GM23338 (cell line): ENCODE measurements at regions not wholly inside any gene's neighbourhood (a gene's known extent, or its start where the extent isn't known, plus 50 kb on each side); places are given as distances from the start of the nearest gene placed in this dataset.

Experiments
- ATAC-seq: fragments of 200-7000 bp; cut with Tn5 transposase; 3 replicates; pipeline ENCODE4 v1.9.1; 2020
- DNase-seq: peaks from one replicate; pipeline ENCODE4 v3.0.0-alpha.2; 2015; ENCODE audit warnings: low spot score
- H2AFZ ChIP-seq: fragments of 200-600 bp; sonication (generic); 2 replicates; pipeline ENCODE4 v1.8.0; 2016; ENCODE audit warnings: antibody characterized with exemption, mild to moderate bottlenecking, moderate library complexity
- H3F3A ChIP-seq: fragments of 200-600 bp; sonication (generic); replicated peaks from 2 replicates; pipeline ENCODE4 v1.8.0; 2017; ENCODE audit warnings: antibody characterized with exemption, mixed run types, low read depth
- H3K27ac ChIP-seq: fragments of 200-600 bp; sonication (generic); 2 replicates; pipeline ENCODE4 v1.6.1; 2016; ENCODE audit warnings: low read depth
- H3K27me3 ChIP-seq: fragments of 200-600 bp; sonication (generic); 2 replicates; pipeline ENCODE4 v1.8.0; 2016; ENCODE audit warnings: mild to moderate bottlenecking, mixed run types, moderate library complexity; ENCODE audit not compliant: insufficient read depth
- H3K36me3 ChIP-seq: fragments of 200-600 bp; sonication (generic); 2 replicates; pipeline ENCODE4 v1.8.0; 2016; ENCODE audit warnings: mild to moderate bottlenecking; ENCODE audit not compliant: insufficient read depth
- H3K4me1 ChIP-seq: fragments of 200-600 bp; sonication (generic); 2 replicates; pipeline ENCODE4 v1.8.0; 2016; ENCODE audit warnings: mild to moderate bottlenecking, moderate library complexity; ENCODE audit not compliant: insufficient read depth
- H3K4me2 ChIP-seq: fragments of 200-600 bp; sonication (generic); 2 replicates; pipeline ENCODE4 v1.7.1; 2017; ENCODE audit warnings: mixed run types
- H3K4me3 ChIP-seq: fragments of 200-600 bp; sonication (generic); 2 replicates; pipeline ENCODE4 v1.6.1; 2016; ENCODE audit warnings: mixed run types
- H3K79me2 ChIP-seq: fragments of 200-600 bp; sonication (generic); replicated peaks from 2 replicates; pipeline ENCODE4 v1.8.0; 2017; ENCODE audit warnings: mild to moderate bottlenecking; ENCODE audit not compliant: insufficient read depth
- H3K9me2 ChIP-seq: fragments of 200-600 bp; sonication (generic); 2 replicates; pipeline ENCODE4 v1.8.0; 2017; ENCODE audit not compliant: insufficient read depth
- H4K20me1 ChIP-seq: fragments of 200-600 bp; sonication (generic); replicated peaks from 2 replicates; pipeline ENCODE4 v1.8.0; 2017; ENCODE audit warnings: mild to moderate bottlenecking; ENCODE audit not compliant: insufficient read depth
- H3K27ac Mint-ChIP-seq: 2 replicates; pipeline ENCODE4 v1.8.0; 2020; ENCODE audit warnings: inconsistent platforms, mild to moderate bottlenecking, moderate library complexity, mixed read lengths
- H3K27me3 Mint-ChIP-seq: 3 replicates; pipeline ENCODE4 v1.8.0; 2022; ENCODE audit warnings: low read depth, mild to moderate bottlenecking, moderate library complexity, mixed read lengths, inconsistent platforms; ENCODE audit not compliant: insufficient read depth, poor library complexity
- H3K36me3 Mint-ChIP-seq: 3 replicates; pipeline ENCODE4 v1.8.0; 2021; ENCODE audit warnings: low read depth, mild to moderate bottlenecking, inconsistent platforms, moderate library complexity, mixed read lengths
- H3K4me1 Mint-ChIP-seq: 3 replicates; pipeline ENCODE4 v1.8.0; 2020; ENCODE audit warnings: mild to moderate bottlenecking, inconsistent platforms, mixed read lengths
- H3K4me3 Mint-ChIP-seq: 3 replicates; pipeline ENCODE4 v1.8.0; 2021; ENCODE audit warnings: moderate library complexity, mild to moderate bottlenecking, inconsistent platforms, mixed read lengths
- H3K9me3 Mint-ChIP-seq: 3 replicates; pipeline ENCODE4 v1.8.0; 2020; ENCODE audit warnings: moderate library complexity, mild to moderate bottlenecking, inconsistent platforms, mixed read lengths
- CREB1 ChIP-seq: fragments of 250-450 bp; sonication (Bioruptor Pico); IDR thresholded peaks from 2 replicates; pipeline ENCODE4 v1.5.0; 2020; ENCODE audit warnings: low read depth, mild to moderate bottlenecking, moderate library complexity
- CTCF ChIP-seq, 2 experiments: fragments of 200-600 bp in 1 of 2; sonication (generic) in 1 of 2; conservative IDR thresholded peaks; 2 replicates each; pipeline versions ENCODE4 v1.5.1 to v1.6.1; 2016 to 2017; ENCODE audit warnings: antibody characterized with exemption in 2 of 2, low read depth in 2 of 2, mild to moderate bottlenecking in 2 of 2, moderate library complexity in 1 of 2
- ETS1 ChIP-seq: IDR thresholded peaks from 2 replicates; pipeline ENCODE4 v1.6.1; 2016; ENCODE audit warnings: antibody characterized with exemption
- EZH2 ChIP-seq: fragments of 200-600 bp; sonication (generic); IDR thresholded peaks from one replicate; pipeline ENCODE4 v1.8.0; 2017; ENCODE audit warnings: antibody characterized with exemption, mild to moderate bottlenecking, low read depth; ENCODE audit not compliant: unreplicated experiment
- EZH2phosphoT487 ChIP-seq: fragments of 200-600 bp; sonication (generic); IDR thresholded peaks from one replicate; pipeline ENCODE4 v1.8.1; 2018; ENCODE audit warnings: antibody characterized with exemption; ENCODE audit not compliant: unreplicated experiment
- JUNB ChIP-seq: IDR thresholded peaks from one replicate; pipeline ENCODE4 v1.6.1; 2016; ENCODE audit warnings: antibody characterized with exemption; ENCODE audit not compliant: unreplicated experiment
- NANOG ChIP-seq: IDR thresholded peaks from 2 replicates; pipeline ENCODE4 v1.6.1; 2016; ENCODE audit warnings: antibody characterized with exemption, borderline replicate concordance
- POLR2AphosphoS5 ChIP-seq: IDR thresholded peaks from 2 replicates; pipeline ENCODE4 v1.6.1; 2016; ENCODE audit warnings: antibody characterized with exemption, low read depth
- REST ChIP-seq: IDR thresholded peaks from one replicate; pipeline ENCODE4 v1.6.1; 2018; ENCODE audit warnings: antibody characterized with exemption; ENCODE audit not compliant: unreplicated experiment
- STAT1 ChIP-seq: IDR thresholded peaks from one replicate; pipeline ENCODE4 v1.6.1; 2016; ENCODE audit warnings: antibody characterized with exemption; ENCODE audit not compliant: unreplicated experiment
- ZNF114 ChIP-seq: fragments of 250-450 bp; sonication (Bioruptor Pico); IDR thresholded peaks from 2 replicates; pipeline ENCODE4 v1.5.0; 2020; ENCODE audit warnings: mild to moderate bottlenecking, moderate library complexity
- ZNF331 ChIP-seq: fragments of 250-450 bp; sonication (Bioruptor Pico); IDR thresholded peaks from 2 replicates; pipeline ENCODE4 v1.5.0; 2020; ENCODE audit warnings: low read depth, mild to moderate bottlenecking, moderate library complexity
- ZNF462 ChIP-seq: fragments of 250-450 bp; sonication (Bioruptor Pico); IDR thresholded peaks from 2 replicates; pipeline ENCODE4 v1.5.0; 2020; ENCODE audit warnings: mild to moderate bottlenecking, moderate library complexity

- Histone ChIP-seq H3K27ac (no peak overlapping the region), H3K4me3 (no peak overlapping the region), H3K27me3 (no peaks in the 10 kb centered on the region), H2AFZ (no peak overlapping the region), H3K9me2 (no peaks in the 10 kb centered on the region), H3K4me1 (no peaks in the 10 kb centered on the region), H3K4me2 (no peak overlapping the region), H3K79me2 (no peaks in the 10 kb centered on the region), H3K36me3 (no peaks in the 10 kb centered on the region), H3F3A (no peaks in the 10 kb centered on the region), H4K20me1 (no peaks in the 10 kb centered on the region)
- DNase-seq (no peak), ATAC-seq (no peak)
- Mint-ChIP-seq H3K4me1 (no peaks in the 10 kb centered on the region), H3K36me3 (no peaks in the 10 kb centered on the region), H3K27ac (no peak overlapping the region), H3K27me3 (peaks cover 2% of the 10 kb centered on the region), H3K4me3 (no peak overlapping the region), H3K9me3 (no peaks in the 10 kb centered on the region)
- TF ChIP-seq ETS1, result no peak
- no peak for TF ChIP-seq CTCF (conservative IDR thresholded peaks at IDR 0.05; ENCODE audit: low read depth in 2 of 2)
- no peak for TF ChIP-seq POLR2AphosphoS5
- no peak for TF ChIP-seq STAT1
- TF ChIP-seq EZH2phosphoT487, result no peak
- TF ChIP-seq NANOG, result no peak
- no peak for TF ChIP-seq JUNB
- no peak for TF ChIP-seq ZNF331 (CRISPR knock-in tag)
- TF ChIP-seq EZH2, result no peak
- no peak for TF ChIP-seq CREB1 (CRISPR knock-in tag)
- TF ChIP-seq ZNF462 (CRISPR knock-in tag), result no peak
- no peak for TF ChIP-seq ZNF114 (CRISPR knock-in tag)
- TF ChIP-seq REST, result no peak
Observed at GRCh38 chr5:106414342-106414741, 1256.4 kb downstream of the EFNA5 start.
